ENCODE measurements at regions not wholly inside any gene's neighbourhood (a gene's known extent, or its start where the extent isn't known, plus 50 kb on each side); places are given as distances from the start of the nearest gene placed in this dataset.

DNA sequence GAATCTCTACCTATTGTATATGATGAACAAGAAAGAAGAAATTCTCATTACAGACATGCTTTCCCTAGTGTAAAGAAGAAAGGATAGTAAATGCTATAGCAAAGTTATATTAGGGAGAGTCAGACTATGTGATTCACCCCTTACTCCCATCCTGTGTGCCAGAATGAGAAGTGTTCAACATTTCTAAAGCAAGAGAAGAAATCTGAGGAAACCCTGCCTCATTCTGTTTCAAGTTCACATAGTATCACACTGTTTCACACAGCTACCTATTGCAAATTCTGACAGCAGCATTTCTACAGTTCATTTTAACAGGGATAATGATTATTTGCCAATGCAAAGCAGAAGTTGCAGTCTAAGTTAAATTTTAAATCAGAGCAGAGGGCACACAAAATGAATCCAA is 267.2 kb upstream of the TCF21 start:
- no peaks in the 10 kb centered on the region for H3K27me3 Mint-ChIP-seq (ENCODE audit: unreplicated experiment)
- intact Hi-C loops (cut with micrococcal nuclease; ENCODE audit: unreplicated experiment): no loop called here
- no peak overlapping the region for H3K27ac Mint-ChIP-seq (ENCODE audit: unreplicated experiment)
- CTCF ChIA-PET: no interaction called here
- BruUV-seq (replicated peaks): no TSS peak
- TF ChIP-seq, protein P1, sequence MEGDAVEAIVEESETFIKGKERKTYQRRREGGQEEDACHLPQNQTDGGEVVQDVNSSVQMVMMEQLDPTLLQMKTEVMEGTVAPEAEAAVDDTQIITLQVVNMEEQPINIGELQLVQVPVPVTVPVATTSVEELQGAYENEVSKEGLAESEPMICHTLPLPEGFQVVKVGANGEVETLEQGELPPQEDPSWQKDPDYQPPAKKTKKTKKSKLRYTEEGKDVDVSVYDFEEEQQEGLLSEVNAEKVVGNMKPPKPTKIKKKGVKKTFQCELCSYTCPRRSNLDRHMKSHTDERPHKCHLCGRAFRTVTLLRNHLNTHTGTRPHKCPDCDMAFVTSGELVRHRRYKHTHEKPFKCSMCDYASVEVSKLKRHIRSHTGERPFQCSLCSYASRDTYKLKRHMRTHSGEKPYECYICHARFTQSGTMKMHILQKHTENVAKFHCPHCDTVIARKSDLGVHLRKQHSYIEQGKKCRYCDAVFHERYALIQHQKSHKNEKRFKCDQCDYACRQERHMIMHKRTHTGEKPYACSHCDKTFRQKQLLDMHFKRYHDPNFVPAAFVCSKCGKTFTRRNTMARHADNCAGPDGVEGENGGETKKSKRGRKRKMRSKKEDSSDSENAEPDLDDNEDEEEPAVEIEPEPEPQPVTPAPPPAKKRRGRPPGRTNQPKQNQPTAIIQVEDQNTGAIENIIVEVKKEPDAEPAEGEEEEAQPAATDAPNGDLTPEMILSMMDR (IDR thresholded peaks at IDR 0.05; ENCODE audit: unreplicated experiment): no peak
- DNase-seq: no peak
- no peak overlapping the region for H3K4me3 Mint-ChIP-seq (ENCODE audit: low read depth, unreplicated experiment)
- no peaks in the 10 kb centered on the region for H3K36me3 Mint-ChIP-seq (ENCODE audit: insufficient read depth, unreplicated experiment)
- H3K9me3 Mint-ChIP-seq (ENCODE audit: low read depth, unreplicated experiment): peaks cover 5% of the 10 kb centered on the region
- no peaks in the 10 kb centered on the region for H3K4me1 Mint-ChIP-seq (ENCODE audit: low read depth, unreplicated experiment)

DNA sequence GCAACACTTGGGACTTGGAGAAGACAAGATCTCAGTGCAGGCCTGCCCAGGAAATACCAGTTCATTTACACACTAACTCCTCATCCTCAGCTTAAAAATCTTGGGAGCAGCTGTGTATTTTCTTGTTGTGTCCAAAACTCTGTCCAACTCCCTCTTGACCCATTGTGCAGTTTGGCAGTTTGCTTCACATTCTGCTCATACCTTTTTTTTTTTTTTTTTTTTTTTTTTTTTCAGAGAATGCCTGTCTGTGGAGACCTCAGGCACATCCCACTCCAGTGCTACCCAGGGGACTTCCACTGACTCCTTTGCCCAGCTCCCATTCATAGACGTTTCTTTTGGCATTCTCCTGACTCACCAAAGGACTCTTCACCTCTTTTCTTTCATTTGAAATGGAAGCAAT is 265.8 kb upstream of the TCF21 start:
- DNase-seq: no peak
- CTCF ChIA-PET: no interaction called here
- H3K4me3 Mint-ChIP-seq (ENCODE audit: low read depth, unreplicated experiment): no peak overlapping the region
- no peaks in the 10 kb centered on the region for H3K27me3 Mint-ChIP-seq (ENCODE audit: unreplicated experiment)
- BruUV-seq (replicated peaks): no TSS peak
- no peaks in the 10 kb centered on the region for H3K36me3 Mint-ChIP-seq (ENCODE audit: insufficient read depth, unreplicated experiment)
- no peaks in the 10 kb centered on the region for H3K4me1 Mint-ChIP-seq (ENCODE audit: low read depth, unreplicated experiment)
- no peak overlapping the region for H3K27ac Mint-ChIP-seq (ENCODE audit: unreplicated experiment)
- intact Hi-C loops (cut with micrococcal nuclease; ENCODE audit: unreplicated experiment): no loop called here
- no peaks in the 10 kb centered on the region for H3K9me3 Mint-ChIP-seq (ENCODE audit: low read depth, unreplicated experiment)
- TF ChIP-seq, protein P1 (IDR thresholded peaks at IDR 0.05; ENCODE audit: unreplicated experiment): no peak

DNA sequence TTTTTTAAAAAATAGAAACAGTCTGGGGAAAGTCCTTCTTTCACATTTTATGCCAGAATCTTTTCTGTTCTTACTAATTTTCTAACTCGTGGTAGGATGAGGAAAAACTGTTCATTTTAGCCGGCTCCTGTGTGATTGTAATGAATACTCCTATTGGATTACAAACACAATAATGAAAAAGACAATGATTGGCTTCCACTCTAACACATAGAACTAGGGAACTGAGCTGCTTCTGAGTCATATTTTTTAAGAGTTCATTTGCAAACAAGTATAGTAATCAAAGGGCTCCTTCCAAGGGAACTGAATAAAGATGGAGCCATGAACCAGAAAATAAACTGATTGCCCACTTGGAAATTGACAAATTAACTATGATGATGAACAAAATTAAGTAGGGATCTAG is 265.3 kb upstream of the TCF21 start:
- no peak overlapping the region for H3K27ac Mint-ChIP-seq (ENCODE audit: unreplicated experiment)
- TF ChIP-seq, protein P1 (IDR thresholded peaks at IDR 0.05; ENCODE audit: unreplicated experiment): no peak
- no peaks in the 10 kb centered on the region for H3K36me3 Mint-ChIP-seq (ENCODE audit: insufficient read depth, unreplicated experiment)
- no TSS peak for BruUV-seq (replicated peaks)
- DNase-seq: no peak
- H3K27me3 Mint-ChIP-seq (ENCODE audit: unreplicated experiment): no peaks in the 10 kb centered on the region
- no peak overlapping the region for H3K4me3 Mint-ChIP-seq (ENCODE audit: low read depth, unreplicated experiment)
- H3K4me1 Mint-ChIP-seq (ENCODE audit: low read depth, unreplicated experiment): no peaks in the 10 kb centered on the region
- no peaks in the 10 kb centered on the region for H3K9me3 Mint-ChIP-seq (ENCODE audit: low read depth, unreplicated experiment)
- intact Hi-C loops (cut with micrococcal nuclease; ENCODE audit: unreplicated experiment): no loop called here
- CTCF ChIA-PET: interaction anchor here (1.7 kb wide), 1 partner anchor 54 kb away, joined by 5 read pairs; no protein-coding TSS in a partner anchor

DNA sequence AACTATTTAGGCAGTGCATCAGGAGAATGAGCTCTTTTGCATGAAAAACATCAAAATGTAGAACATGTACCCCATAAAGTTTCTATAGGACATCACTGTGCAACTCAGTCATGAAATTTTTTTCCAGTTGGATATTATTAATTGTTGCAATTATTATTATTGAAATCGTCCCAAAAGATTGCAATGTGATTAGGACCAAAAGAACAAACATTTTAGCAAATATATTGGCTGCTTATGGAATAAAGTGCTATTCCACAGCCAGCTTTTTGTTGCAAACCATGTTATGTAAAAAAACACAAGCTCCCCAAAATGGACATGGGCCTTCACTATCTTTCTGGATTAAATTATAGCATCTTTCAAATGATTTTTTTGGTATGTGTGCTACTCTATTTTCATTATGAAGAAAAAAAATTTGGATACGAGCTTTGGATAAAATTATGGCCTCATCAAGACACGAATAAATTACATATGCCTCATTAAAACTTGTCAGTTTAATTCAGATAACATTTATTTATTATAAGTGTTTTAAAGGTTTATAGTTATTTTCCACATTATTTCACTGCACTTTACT is 262.7 kb upstream of the TCF21 start:
- no peak for DNase-seq
- BruUV-seq (replicated peaks): no TSS peak
- CTCF ChIA-PET: no interaction called here
- H3K4me3 Mint-ChIP-seq (ENCODE audit: low read depth, unreplicated experiment): no peak overlapping the region
- no peaks in the 10 kb centered on the region for H3K36me3 Mint-ChIP-seq (ENCODE audit: insufficient read depth, unreplicated experiment)
- no peak overlapping the region for H3K27ac Mint-ChIP-seq (ENCODE audit: unreplicated experiment)
- intact Hi-C loops (cut with micrococcal nuclease; ENCODE audit: unreplicated experiment): no loop called here
- H3K9me3 Mint-ChIP-seq (ENCODE audit: low read depth, unreplicated experiment): no peaks in the 10 kb centered on the region
- no peaks in the 10 kb centered on the region for H3K27me3 Mint-ChIP-seq (ENCODE audit: unreplicated experiment)
- TF ChIP-seq, protein P1 (IDR thresholded peaks at IDR 0.05; ENCODE audit: unreplicated experiment): no peak
- H3K4me1 Mint-ChIP-seq (ENCODE audit: low read depth, unreplicated experiment): no peaks in the 10 kb centered on the region

Measured in Calu3 (cell line).